Fibroblast of the aortic adventitia (primary cell): ENCODE measurements at regions not wholly inside any gene's neighbourhood (a gene's known extent, or its start where the extent isn't known, plus 50 kb on each side); places are given as distances from the start of the nearest gene placed in this dataset.
A peak's percentile ranks its signal among the peaks of the same experiment; 100 is the strongest.

Experiments used
- DNase-seq: peaks from one replicate; pipeline ENCODE4 v3.0.0-alpha.2; 2010; ENCODE audit warnings: low read depth
- H3K4me3 ChIP-seq: 2 replicates; pipeline ENCODE4 v1.5.1; 2011; ENCODE audit warnings: low read depth, mild to moderate bottlenecking, control low read depth, low read length, moderate library complexity
- CTCF ChIP-seq: IDR thresholded peaks from 2 replicates; pipeline ENCODE4 v1.5.1; 2011; ENCODE audit warnings: mild to moderate bottlenecking, low read length, control low read depth, inconsistent platforms; ENCODE audit not compliant: insufficient read depth

GRCh38 chr14:83960832-83961512, 1569.0 kb upstream of the FLRT2 start:
- no peak for DNase-seq
- no peak overlapping the region for H3K4me3 ChIP-seq
- TF ChIP-seq CTCF = no peak

GRCh38 chr14:83969998-83970397, 1559.9 kb upstream of the FLRT2 start:
- no peak overlapping the region for H3K4me3 ChIP-seq
- no peak for TF ChIP-seq CTCF
- DNase-seq = no peak

DNA sequence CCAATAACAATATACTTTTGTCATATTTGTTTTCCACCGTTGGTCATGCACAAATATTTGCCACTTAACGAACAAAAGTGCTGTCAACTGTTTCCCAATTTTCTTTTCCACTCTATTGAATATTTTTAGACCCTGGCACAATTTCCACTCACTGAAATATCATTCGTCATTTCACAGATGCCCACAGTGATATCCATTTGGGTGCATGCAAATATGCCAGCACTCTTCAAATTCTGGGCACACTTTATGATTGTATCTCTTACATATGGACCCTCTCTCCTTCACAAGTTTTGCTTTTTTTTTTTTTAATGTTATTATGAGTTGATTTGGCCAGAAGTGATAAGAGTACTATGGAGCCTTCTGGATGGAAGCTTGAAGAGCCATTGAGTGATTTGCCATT, 1557.3 kb upstream of the FLRT2 start:
- H3K4me3 ChIP-seq = no peak overlapping the region

DNA sequence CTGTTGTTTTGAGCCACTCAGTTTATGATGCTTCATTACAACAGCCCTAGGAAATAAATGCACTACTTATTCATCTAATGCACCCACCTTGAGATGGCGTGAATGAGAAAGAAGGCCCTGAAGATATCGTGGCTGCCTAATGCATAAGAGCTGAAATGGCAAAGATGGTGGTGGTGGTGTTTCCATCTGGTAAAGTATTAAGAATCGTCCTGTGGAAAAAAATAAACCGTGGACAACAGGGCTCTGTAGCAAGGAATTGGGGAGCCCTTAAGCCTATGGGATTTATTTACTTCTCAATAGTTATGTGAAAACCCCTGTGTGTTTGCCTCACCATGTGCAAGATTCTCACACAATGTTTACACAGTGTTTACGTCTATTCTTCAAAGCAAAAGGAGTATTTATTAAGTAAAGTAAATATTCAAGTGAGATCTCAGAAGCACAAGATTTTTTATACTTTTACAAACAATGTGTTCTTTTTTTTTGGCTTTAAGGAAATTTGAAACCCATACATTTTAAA, 1555.2 kb upstream of the FLRT2 start:
- no peak overlapping the region for H3K4me3 ChIP-seq
- no peak for TF ChIP-seq CTCF
- DNase-seq = no peak

More for the DNA sequence above, 1557.3 kb upstream of the FLRT2 start:
- DNase-seq = no peak
- no peak for TF ChIP-seq CTCF

DNA sequence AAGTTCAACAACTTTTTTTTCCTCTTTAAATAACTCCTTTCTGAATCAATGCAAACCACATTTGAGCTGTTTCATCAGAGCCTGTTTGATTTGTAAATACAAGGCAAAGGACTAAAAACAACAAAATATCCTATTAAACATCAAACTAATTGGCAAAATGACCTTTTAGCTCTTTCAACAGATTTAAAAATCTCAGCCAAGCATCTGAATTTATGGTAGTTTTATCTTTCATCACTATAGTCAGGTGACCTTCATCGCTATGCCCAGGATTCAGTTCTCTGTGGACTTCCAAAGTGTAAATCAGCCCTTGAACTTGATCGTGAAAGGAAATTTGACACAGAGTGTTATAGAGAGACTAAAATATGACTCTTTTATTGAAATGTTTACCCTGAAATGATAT, 1554.5 kb upstream of the FLRT2 start:
- no peak for TF ChIP-seq CTCF
- no peak for DNase-seq

GRCh38 chr14:83975841-83976770, 1553.8 kb upstream of the FLRT2 start:
- DNase-seq = peak; percentile 1
- H3K4me3 ChIP-seq = no peak overlapping the region
- TF ChIP-seq CTCF = no peak

More for the DNA sequence above, 1554.5 kb upstream of the FLRT2 start:
- H3K4me3 ChIP-seq = no peak overlapping the region
